OCI-LY7 (cell line): ENCODE measurements at regions not wholly inside any gene's neighbourhood (a gene's known extent, or its start where the extent isn't known, plus 50 kb on each side); places are given as distances from the start of the nearest gene placed in this dataset.

ENCODE experiments used
- CTCF ChIP-seq: fragments of 200-600 bp; sonication (generic); conservative IDR thresholded peaks from 2 replicates; pipeline ENCODE4 v1.5.1; 2014; ENCODE audit warnings: mild to moderate bottlenecking, antibody characterized with exemption, low read length, moderate library complexity, mixed read lengths
- EZH2phosphoT487 ChIP-seq: fragments of 200-600 bp; sonication (generic); IDR thresholded peaks from 2 replicates; pipeline ENCODE4 v1.6.1; 2018; ENCODE audit warnings: low read depth, borderline replicate concordance, mild to moderate bottlenecking, mixed run types, antibody characterized with exemption, low read length, moderate library complexity, mixed read lengths

- TF ChIP-seq CTCF, result no peak
- TF ChIP-seq EZH2phosphoT487, result no peak
These were observed 129.1 kb upstream of the MAX start for GRCh38 chr14:65231286-65231980.
